Progenitor cell of endocrine pancreas (in vitro differentiated cells): ENCODE measurements at regions not wholly inside any gene's neighbourhood (a gene's known extent, or its start where the extent isn't known, plus 50 kb on each side); places are given as distances from the start of the nearest gene placed in this dataset.

ENCODE experiments used
- DNase-seq: peaks from one replicate; pipeline ENCODE4 v3.0.0; 2021; ENCODE audit warnings: low spot score; ENCODE audit not compliant: unreplicated experiment
- H3K27ac Mint-ChIP-seq: 2 replicates; pipeline ENCODE4 v1.8.0; 2021; ENCODE audit warnings: mild to moderate bottlenecking, moderate library complexity, mixed read lengths
- H3K27me3 Mint-ChIP-seq: 2 replicates; pipeline ENCODE4 v1.8.0; 2021; ENCODE audit warnings: mixed read lengths
- H3K36me3 Mint-ChIP-seq: 2 replicates; pipeline ENCODE4 v1.8.0; 2022; ENCODE audit warnings: mixed read lengths; ENCODE audit not compliant: insufficient read depth
- H3K4me1 Mint-ChIP-seq: 2 replicates; pipeline ENCODE4 v1.8.0; 2021; ENCODE audit warnings: low read depth, mixed read lengths
- H3K4me3 Mint-ChIP-seq: 2 replicates; pipeline ENCODE4 v1.8.0; 2021; ENCODE audit warnings: low read depth, mild to moderate bottlenecking, moderate library complexity, mixed read lengths
- H3K9me3 Mint-ChIP-seq: 2 replicates; pipeline ENCODE4 v1.8.0; 2021; ENCODE audit warnings: low read depth, mixed read lengths
- CTCF ChIP-seq: fragments of 200-600 bp; sonication (generic); IDR thresholded peaks from one replicate; pipeline ENCODE4 v1.5.0; 2021; ENCODE audit warnings: antibody characterized with exemption, mild to moderate bottlenecking; ENCODE audit not compliant: unreplicated experiment

GRCh38 chr3:18797378-18797777 lies 350.9 kb upstream of the KCNH8 start:
- Mint-ChIP-seq H3K27me3 (no peaks in the 10 kb centered on the region), H3K4me3 (no peak overlapping the region), H3K4me1 (no peaks in the 10 kb centered on the region), H3K27ac (no peak overlapping the region), H3K9me3 (peaks cover 3% of the 10 kb centered on the region), H3K36me3 (no peaks in the 10 kb centered on the region)
- TF ChIP-seq CTCF = no peak
- DNase-seq = no peak

GRCh38 chr3:18795078-18795477 lies 353.2 kb upstream of the KCNH8 start:
- no peak for DNase-seq
- H3K4me1 Mint-ChIP-seq = peaks cover 14% of the 10 kb centered on the region
- no peak overlapping the region for H3K4me3 Mint-ChIP-seq
- peaks cover 3% of the 10 kb centered on the region for H3K9me3 Mint-ChIP-seq
- H3K27ac Mint-ChIP-seq = no peak overlapping the region
- H3K36me3 Mint-ChIP-seq = no peaks in the 10 kb centered on the region
- TF ChIP-seq CTCF = no peak
- H3K27me3 Mint-ChIP-seq = no peaks in the 10 kb centered on the region

- Mint-ChIP-seq H3K27me3 (no peaks in the 10 kb centered on the region), H3K4me1 (peaks cover 19% of the 10 kb centered on the region), H3K27ac (no peak overlapping the region), H3K36me3 (no peaks in the 10 kb centered on the region), H3K9me3 (peaks cover 3% of the 10 kb centered on the region), H3K4me3 (no peak overlapping the region)
- DNase-seq = no peak
- TF ChIP-seq CTCF = no peak
These were observed 356.6 kb upstream of the KCNH8 start for GRCh38 chr3:18791752-18792151.

GRCh38 chr3:18791182-18791581 lies 357.1 kb upstream of the KCNH8 start:
- H3K36me3 Mint-ChIP-seq = no peaks in the 10 kb centered on the region
- H3K4me3 Mint-ChIP-seq = no peak overlapping the region
- no peak overlapping the region for H3K27ac Mint-ChIP-seq
- H3K9me3 Mint-ChIP-seq = peaks cover 3% of the 10 kb centered on the region
- no peak for TF ChIP-seq CTCF
- H3K27me3 Mint-ChIP-seq = peaks cover 3% of the 10 kb centered on the region
- H3K4me1 Mint-ChIP-seq = peaks cover 19% of the 10 kb centered on the region
- DNase-seq = no peak

- peaks cover 4% of the 10 kb centered on the region for H3K27me3 Mint-ChIP-seq
- H3K4me1 Mint-ChIP-seq = peaks cover 19% of the 10 kb centered on the region
- H3K36me3 Mint-ChIP-seq = no peaks in the 10 kb centered on the region
- H3K4me3 Mint-ChIP-seq = no peak overlapping the region
- no peaks in the 10 kb centered on the region for H3K9me3 Mint-ChIP-seq
- H3K27ac Mint-ChIP-seq = no peak overlapping the region
- TF ChIP-seq CTCF = no peak
- DNase-seq = no peak
These were observed 357.9 kb upstream of the KCNH8 start for GRCh38 chr3:18790384-18790783.
